NCI-H1105 (cell line): ENCODE measurements at regions not wholly inside any gene's neighbourhood (a gene's known extent, or its start where the extent isn't known, plus 50 kb on each side); places are given as distances from the start of the nearest gene placed in this dataset.

ENCODE experiments used
- DNase-seq: peaks from one replicate; lab custom pipeline; 2025; lab: John Stamatoyannopoulos, UW

- no peak for DNase-seq
These were observed 261.6 kb downstream of the VPS13C start for GRCh38 chr15:61798631-61799030.

GRCh38 chr15:61796056-61796455 lies 264.2 kb downstream of the VPS13C start:
- DNase-seq, result no peak

- DNase-seq, result no peak
These were observed 265.4 kb downstream of the VPS13C start for GRCh38 chr15:61794881-61795280.

- no peak for DNase-seq
These were observed 266.0 kb downstream of the VPS13C start for GRCh38 chr15:61794276-61794675.

GRCh38 chr15:61784734-61785133 lies 275.5 kb downstream of the VPS13C start:
- DNase-seq, result no peak

GRCh38 chr15:61780278-61780980 lies 279.8 kb downstream of the VPS13C start:
- no peak for DNase-seq

- no peak for DNase-seq
These were observed 282.6 kb downstream of the VPS13C start for GRCh38 chr15:61777689-61778088.

GRCh38 chr15:61769557-61769956 lies 290.7 kb downstream of the VPS13C start:
- no peak for DNase-seq

- no peak for DNase-seq
These were observed 292.1 kb downstream of the VPS13C start for GRCh38 chr15:61768131-61768530.

- DNase-seq, result no peak
These were observed 295.3 kb downstream of the VPS13C start for GRCh38 chr15:61764981-61765380.

- DNase-seq, result no peak
These were observed 296.1 kb downstream of the VPS13C start for GRCh38 chr15:61764141-61764540.

- DNase-seq, result no peak
These were observed 297.6 kb downstream of the VPS13C start for GRCh38 chr15:61762676-61763075.

- no peak for DNase-seq
These were observed 300.6 kb downstream of the VPS13C start for GRCh38 chr15:61759639-61760038.

GRCh38 chr15:61756071-61756820 lies 304.0 kb downstream of the VPS13C start:
- no peak for DNase-seq

GRCh38 chr15:61755467-61755866 lies 304.8 kb downstream of the VPS13C start:
- no peak for DNase-seq

- no peak for DNase-seq
These were observed 307.1 kb downstream of the VPS13C start for GRCh38 chr15:61753018-61753710.

- DNase-seq, result no peak
These were observed 308.2 kb downstream of the VPS13C start for GRCh38 chr15:61752001-61752400.

- no peak for DNase-seq
These were observed 309.8 kb downstream of the VPS13C start for GRCh38 chr15:61750271-61751084.

- DNase-seq, result no peak
These were observed 311.1 kb downstream of the VPS13C start for GRCh38 chr15:61749169-61749568.

GRCh38 chr15:61748529-61748928 lies 311.7 kb downstream of the VPS13C start:
- no peak for DNase-seq

GRCh38 chr15:61746589-61746988 lies 313.7 kb downstream of the VPS13C start:
- DNase-seq, result no peak

- no peak for DNase-seq
These were observed 316.8 kb downstream of the VPS13C start for GRCh38 chr15:61743345-61743909.
